Peyer's patch (tissue), 4 donors: ENCODE measurements at regions not wholly inside any gene's neighbourhood (a gene's known extent, or its start where the extent isn't known, plus 50 kb on each side); places are given as distances from the start of the nearest gene placed in this dataset.

Experiments used
- DNase-seq, 3 donors: peaks; one replicate each; pipeline ENCODE4 v3.0.0-alpha.2; 2017 to 2019
- H3K27ac ChIP-seq, 4 donors: fragments of 200-600 bp; sonication (generic); one replicate each; pipeline ENCODE4 v1.5.1; 2016 to 2019
- H3K27me3 ChIP-seq, 2 donors: fragments of 200-600 bp; sonication (generic); one replicate each; pipeline ENCODE4 v1.5.1; 2019
- H3K36me3 ChIP-seq, 3 donors: fragments of 200-600 bp; sonication (generic); one replicate each; pipeline ENCODE4 v1.5.1; 2016 to 2019
- H3K4me1 ChIP-seq, 4 donors: fragments of 200-600 bp; sonication (generic); one replicate each; pipeline ENCODE4 v1.5.1; 2016 to 2019
- H3K4me3 ChIP-seq, 4 donors: fragments of 200-600 bp; sonication (generic); 1 replicate in 3 of 4; 2 replicates in 1 of 4; pipeline ENCODE4 v1.5.1; 2016 to 2019; ENCODE audit warnings: mild to moderate bottlenecking in 1 of 4
- H3K9me3 ChIP-seq, 4 donors: fragments of 200-600 bp; sonication (generic); one replicate each; pipeline ENCODE4 v1.5.1; 2016 to 2019; ENCODE audit warnings: mild to moderate bottlenecking in 1 of 4
- POLR2A ChIP-seq, 2 donors: fragments of 450-650 bp; IDR thresholded peaks; one replicate each; pipeline ENCODE4 v1.5.1; 2017; ENCODE audit warnings: antibody characterized with exemption in 2 of 2, mild to moderate bottlenecking in 2 of 2, moderate library complexity in 2 of 2
- TF ChIP-seq, protein P1 (sequence below), 6 experiments: fragments of 450-650 bp in 4 of 6; fragments of 200-600 bp in 2 of 6; sonication (generic) in 1 of 6; IDR thresholded peaks; one replicate each; pipeline ENCODE4 v1.5.1; 2017 to 2019; ENCODE audit warnings: antibody characterized with exemption in 6 of 6, mild to moderate bottlenecking in 3 of 6, moderate library complexity in 1 of 6

DNA sequence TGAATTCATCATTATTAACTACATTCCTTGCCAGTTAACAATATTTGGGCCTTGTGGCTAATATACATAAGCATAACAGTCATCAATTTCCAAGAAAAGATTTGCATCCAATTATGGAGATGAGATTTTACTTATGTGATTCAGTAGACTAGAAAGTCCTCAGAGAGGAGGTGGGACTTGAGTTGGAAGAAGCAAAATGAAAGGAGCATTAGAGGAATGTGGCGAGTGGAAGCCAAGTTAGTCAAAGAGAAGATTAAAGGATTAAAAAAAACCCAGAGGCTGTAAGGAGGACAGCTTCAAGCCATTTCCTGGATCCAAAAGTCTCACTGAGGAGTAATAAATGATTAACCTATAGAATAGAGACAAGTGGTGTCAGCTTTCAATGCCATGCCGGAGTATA, 1099.4 kb upstream of the IGFBP7 start:
- TF ChIP-seq, protein P1, sequence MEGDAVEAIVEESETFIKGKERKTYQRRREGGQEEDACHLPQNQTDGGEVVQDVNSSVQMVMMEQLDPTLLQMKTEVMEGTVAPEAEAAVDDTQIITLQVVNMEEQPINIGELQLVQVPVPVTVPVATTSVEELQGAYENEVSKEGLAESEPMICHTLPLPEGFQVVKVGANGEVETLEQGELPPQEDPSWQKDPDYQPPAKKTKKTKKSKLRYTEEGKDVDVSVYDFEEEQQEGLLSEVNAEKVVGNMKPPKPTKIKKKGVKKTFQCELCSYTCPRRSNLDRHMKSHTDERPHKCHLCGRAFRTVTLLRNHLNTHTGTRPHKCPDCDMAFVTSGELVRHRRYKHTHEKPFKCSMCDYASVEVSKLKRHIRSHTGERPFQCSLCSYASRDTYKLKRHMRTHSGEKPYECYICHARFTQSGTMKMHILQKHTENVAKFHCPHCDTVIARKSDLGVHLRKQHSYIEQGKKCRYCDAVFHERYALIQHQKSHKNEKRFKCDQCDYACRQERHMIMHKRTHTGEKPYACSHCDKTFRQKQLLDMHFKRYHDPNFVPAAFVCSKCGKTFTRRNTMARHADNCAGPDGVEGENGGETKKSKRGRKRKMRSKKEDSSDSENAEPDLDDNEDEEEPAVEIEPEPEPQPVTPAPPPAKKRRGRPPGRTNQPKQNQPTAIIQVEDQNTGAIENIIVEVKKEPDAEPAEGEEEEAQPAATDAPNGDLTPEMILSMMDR (IDR thresholded peaks at IDR 0.05) = no peak
- TF ChIP-seq POLR2A (IDR thresholded peaks at IDR 0.05) = no peak
- no peaks in the 10 kb centered on the region for H3K9me3 ChIP-seq
- no peak for DNase-seq
- H3K4me1 ChIP-seq = no peaks in the 10 kb centered on the region
- no peaks in the 10 kb centered on the region for H3K36me3 ChIP-seq
- H3K4me3 ChIP-seq = no peak overlapping the region
- H3K27me3 ChIP-seq = no peaks in the 10 kb centered on the region
- no peak overlapping the region for H3K27ac ChIP-seq

DNA sequence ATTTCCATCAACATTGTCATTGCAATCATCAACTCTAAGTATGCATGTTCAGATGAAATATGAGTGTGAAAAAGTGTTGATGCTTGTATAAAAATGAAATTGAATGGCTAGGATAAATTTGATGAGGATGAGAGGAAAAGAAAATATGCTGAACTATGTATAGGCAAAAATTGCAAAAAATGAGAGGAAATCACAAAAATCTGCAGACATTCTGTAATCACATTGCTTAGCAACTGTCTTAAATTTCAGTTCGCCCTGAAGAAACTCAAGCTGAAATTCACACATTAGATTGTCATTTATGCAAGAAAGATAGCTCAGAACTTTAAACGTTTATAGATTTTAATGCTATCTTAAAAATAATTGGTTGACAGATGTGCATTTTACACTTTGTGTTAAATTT, 1098.8 kb upstream of the IGFBP7 start:
- Histone ChIP-seq H3K9me3 (no peaks in the 10 kb centered on the region), H3K4me1 (no peaks in the 10 kb centered on the region), H3K27me3 (no peaks in the 10 kb centered on the region), H3K27ac (no peak overlapping the region), H3K36me3 (no peaks in the 10 kb centered on the region), H3K4me3 (no peak overlapping the region)
- DNase-seq = no peak
- TF ChIP-seq, protein P1 (IDR thresholded peaks at IDR 0.05) = no peak
- no peak for TF ChIP-seq POLR2A (IDR thresholded peaks at IDR 0.05)

DNA sequence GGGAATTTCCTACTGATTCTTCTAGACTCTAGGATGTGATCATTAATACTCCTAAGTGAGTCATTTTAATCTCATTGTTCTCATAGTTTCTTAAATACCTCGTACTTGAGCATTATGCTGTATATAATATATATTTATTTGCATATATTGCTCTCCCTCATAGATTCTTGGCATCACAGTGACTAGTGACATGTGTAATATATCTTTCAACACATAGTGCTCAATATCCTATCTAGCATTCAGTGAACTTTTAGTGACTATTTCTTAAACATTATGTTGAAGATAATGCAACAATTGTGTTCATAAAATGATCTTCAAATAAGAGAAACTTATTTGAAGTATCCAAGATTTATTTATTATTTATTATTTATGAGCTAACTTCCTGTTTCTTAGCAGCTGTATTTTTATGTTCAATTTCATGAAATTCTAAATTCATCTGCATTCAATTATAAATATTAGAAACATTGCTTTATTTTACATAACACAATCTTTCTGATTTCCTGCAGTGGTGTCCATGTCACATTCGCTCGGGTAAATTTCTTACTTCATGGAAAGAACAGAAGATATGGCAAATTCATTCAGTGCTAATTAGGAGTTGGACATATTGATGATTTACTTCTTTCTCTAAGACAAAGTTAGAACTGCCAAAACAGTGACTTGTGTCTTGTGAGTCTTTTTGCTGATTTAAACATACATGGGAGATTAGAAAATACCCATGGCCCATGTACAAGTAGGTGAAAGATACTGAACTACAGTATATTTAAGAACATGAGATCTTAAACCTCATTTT, 1095.5 kb upstream of the IGFBP7 start:
- Histone ChIP-seq H3K36me3 (no peaks in the 10 kb centered on the region), H3K27me3 (no peaks in the 10 kb centered on the region), H3K4me3 (no peak overlapping the region), H3K9me3 (no peaks in the 10 kb centered on the region), H3K27ac (no peak overlapping the region), H3K4me1 (no peaks in the 10 kb centered on the region)
- no peak for DNase-seq
- TF ChIP-seq, protein P1 (IDR thresholded peaks at IDR 0.05) = no peak
- TF ChIP-seq POLR2A (IDR thresholded peaks at IDR 0.05) = no peak

DNA sequence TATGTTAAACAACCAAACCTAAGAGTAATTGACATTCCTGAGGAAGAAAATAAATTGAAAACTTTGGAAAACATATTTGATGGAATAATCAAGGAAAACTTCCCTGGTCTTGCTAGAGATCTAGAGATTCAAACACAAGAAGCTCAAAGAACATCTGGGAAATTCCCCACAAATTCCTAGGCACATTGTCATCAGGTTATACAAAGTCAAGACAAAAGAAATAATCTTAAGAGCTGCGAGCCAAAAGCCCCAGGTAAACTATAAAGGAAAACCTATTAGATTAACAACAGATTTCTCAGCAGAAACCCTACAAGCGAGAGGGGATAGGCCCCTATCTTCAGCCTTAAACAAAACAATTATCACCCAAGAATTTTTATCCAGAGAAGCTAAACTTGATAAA, 1082.0 kb upstream of the IGFBP7 start:
- no peaks in the 10 kb centered on the region for H3K27me3 ChIP-seq
- H3K4me1 ChIP-seq = no peaks in the 10 kb centered on the region
- DNase-seq = no peak
- no peak overlapping the region for H3K27ac ChIP-seq
- H3K36me3 ChIP-seq = no peaks in the 10 kb centered on the region
- H3K9me3 ChIP-seq = no peaks in the 10 kb centered on the region
- H3K4me3 ChIP-seq = no peak overlapping the region
- TF ChIP-seq, protein P1 (IDR thresholded peaks at IDR 0.05) = no peak
- TF ChIP-seq POLR2A (IDR thresholded peaks at IDR 0.05) = no peak

DNA sequence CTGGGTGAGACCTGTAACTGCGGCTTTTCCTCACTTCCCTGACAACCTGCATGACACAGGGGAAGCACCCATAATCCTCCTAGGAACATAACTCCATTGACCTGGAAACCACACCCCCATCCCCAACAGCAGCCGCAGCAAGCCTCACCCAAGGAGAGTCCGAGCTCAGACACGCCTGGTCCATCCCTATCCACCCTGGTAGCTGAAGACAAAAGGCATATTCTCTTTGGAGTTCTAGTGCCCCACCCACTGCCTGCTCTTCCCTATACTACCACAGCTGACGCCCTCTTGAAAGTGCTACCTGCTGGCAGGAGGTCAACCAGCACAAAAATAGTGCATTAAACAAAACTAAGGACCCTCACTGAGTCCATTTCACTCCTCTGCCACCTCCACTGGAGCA, 1080.9 kb upstream of the IGFBP7 start:
- no peak for DNase-seq
- H3K27ac ChIP-seq = no peak overlapping the region
- no peaks in the 10 kb centered on the region for H3K4me1 ChIP-seq
- TF ChIP-seq, protein P1 (IDR thresholded peaks at IDR 0.05) = no peak
- TF ChIP-seq POLR2A (IDR thresholded peaks at IDR 0.05) = no peak
- no peak overlapping the region for H3K4me3 ChIP-seq
- H3K9me3 ChIP-seq = no peaks in the 10 kb centered on the region
- H3K27me3 ChIP-seq = no peaks in the 10 kb centered on the region
- H3K36me3 ChIP-seq = no peaks in the 10 kb centered on the region
